H1 (cell line): ENCODE measurements at regions not wholly inside any gene's neighbourhood (a gene's known extent, or its start where the extent isn't known, plus 50 kb on each side); places are given as distances from the start of the nearest gene placed in this dataset.

Experiments
- YY1 ChIP-seq: IDR thresholded peaks from 2 replicates; pipeline ENCODE4 v1.6.1; 2011; ENCODE audit warnings: low read depth, mild to moderate bottlenecking, low read length
- TF ChIP-seq, protein P1 (sequence below): fragments of 300-600 bp; sonication (generic); IDR thresholded peaks from 2 replicates; pipeline ENCODE4 v1.7.1; 2012; ENCODE audit warnings: low read length, moderate library complexity, mild to moderate bottlenecking, inconsistent platforms; ENCODE audit not compliant: insufficient replicate concordance

GRCh38 chr1:234730475-234730769 is 120.4 kb upstream of the IRF2BP2 start (continued):
- no peak for TF ChIP-seq YY1
- TF ChIP-seq, protein P1, sequence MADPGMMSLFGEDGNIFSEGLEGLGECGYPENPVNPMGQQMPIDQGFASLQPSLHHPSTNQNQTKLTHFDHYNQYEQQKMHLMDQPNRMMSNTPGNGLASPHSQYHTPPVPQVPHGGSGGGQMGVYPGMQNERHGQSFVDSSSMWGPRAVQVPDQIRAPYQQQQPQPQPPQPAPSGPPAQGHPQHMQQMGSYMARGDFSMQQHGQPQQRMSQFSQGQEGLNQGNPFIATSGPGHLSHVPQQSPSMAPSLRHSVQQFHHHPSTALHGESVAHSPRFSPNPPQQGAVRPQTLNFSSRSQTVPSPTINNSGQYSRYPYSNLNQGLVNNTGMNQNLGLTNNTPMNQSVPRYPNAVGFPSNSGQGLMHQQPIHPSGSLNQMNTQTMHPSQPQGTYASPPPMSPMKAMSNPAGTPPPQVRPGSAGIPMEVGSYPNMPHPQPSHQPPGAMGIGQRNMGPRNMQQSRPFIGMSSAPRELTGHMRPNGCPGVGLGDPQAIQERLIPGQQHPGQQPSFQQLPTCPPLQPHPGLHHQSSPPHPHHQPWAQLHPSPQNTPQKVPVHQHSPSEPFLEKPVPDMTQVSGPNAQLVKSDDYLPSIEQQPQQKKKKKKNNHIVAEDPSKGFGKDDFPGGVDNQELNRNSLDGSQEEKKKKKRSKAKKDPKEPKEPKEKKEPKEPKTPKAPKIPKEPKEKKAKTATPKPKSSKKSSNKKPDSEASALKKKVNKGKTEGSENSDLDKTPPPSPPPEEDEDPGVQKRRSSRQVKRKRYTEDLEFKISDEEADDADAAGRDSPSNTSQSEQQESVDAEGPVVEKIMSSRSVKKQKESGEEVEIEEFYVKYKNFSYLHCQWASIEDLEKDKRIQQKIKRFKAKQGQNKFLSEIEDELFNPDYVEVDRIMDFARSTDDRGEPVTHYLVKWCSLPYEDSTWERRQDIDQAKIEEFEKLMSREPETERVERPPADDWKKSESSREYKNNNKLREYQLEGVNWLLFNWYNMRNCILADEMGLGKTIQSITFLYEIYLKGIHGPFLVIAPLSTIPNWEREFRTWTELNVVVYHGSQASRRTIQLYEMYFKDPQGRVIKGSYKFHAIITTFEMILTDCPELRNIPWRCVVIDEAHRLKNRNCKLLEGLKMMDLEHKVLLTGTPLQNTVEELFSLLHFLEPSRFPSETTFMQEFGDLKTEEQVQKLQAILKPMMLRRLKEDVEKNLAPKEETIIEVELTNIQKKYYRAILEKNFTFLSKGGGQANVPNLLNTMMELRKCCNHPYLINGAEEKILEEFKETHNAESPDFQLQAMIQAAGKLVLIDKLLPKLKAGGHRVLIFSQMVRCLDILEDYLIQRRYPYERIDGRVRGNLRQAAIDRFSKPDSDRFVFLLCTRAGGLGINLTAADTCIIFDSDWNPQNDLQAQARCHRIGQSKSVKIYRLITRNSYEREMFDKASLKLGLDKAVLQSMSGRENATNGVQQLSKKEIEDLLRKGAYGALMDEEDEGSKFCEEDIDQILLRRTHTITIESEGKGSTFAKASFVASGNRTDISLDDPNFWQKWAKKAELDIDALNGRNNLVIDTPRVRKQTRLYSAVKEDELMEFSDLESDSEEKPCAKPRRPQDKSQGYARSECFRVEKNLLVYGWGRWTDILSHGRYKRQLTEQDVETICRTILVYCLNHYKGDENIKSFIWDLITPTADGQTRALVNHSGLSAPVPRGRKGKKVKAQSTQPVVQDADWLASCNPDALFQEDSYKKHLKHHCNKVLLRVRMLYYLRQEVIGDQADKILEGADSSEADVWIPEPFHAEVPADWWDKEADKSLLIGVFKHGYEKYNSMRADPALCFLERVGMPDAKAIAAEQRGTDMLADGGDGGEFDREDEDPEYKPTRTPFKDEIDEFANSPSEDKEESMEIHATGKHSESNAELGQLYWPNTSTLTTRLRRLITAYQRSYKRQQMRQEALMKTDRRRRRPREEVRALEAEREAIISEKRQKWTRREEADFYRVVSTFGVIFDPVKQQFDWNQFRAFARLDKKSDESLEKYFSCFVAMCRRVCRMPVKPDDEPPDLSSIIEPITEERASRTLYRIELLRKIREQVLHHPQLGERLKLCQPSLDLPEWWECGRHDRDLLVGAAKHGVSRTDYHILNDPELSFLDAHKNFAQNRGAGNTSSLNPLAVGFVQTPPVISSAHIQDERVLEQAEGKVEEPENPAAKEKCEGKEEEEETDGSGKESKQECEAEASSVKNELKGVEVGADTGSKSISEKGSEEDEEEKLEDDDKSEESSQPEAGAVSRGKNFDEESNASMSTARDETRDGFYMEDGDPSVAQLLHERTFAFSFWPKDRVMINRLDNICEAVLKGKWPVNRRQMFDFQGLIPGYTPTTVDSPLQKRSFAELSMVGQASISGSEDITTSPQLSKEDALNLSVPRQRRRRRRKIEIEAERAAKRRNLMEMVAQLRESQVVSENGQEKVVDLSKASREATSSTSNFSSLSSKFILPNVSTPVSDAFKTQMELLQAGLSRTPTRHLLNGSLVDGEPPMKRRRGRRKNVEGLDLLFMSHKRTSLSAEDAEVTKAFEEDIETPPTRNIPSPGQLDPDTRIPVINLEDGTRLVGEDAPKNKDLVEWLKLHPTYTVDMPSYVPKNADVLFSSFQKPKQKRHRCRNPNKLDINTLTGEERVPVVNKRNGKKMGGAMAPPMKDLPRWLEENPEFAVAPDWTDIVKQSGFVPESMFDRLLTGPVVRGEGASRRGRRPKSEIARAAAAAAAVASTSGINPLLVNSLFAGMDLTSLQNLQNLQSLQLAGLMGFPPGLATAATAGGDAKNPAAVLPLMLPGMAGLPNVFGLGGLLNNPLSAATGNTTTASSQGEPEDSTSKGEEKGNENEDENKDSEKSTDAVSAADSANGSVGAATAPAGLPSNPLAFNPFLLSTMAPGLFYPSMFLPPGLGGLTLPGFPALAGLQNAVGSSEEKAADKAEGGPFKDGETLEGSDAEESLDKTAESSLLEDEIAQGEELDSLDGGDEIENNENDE: no peak
